H1 (cell line): ENCODE measurements at regions not wholly inside any gene's neighbourhood (a gene's known extent, or its start where the extent isn't known, plus 50 kb on each side); places are given as distances from the start of the nearest gene placed in this dataset.

Experiments
- CTCF ChIA-PET: fragments of 300-600 bp; sonication (Branson Sonifier 250); formaldehyde crosslinking; loops from one replicate; lab custom pipeline; 2021; ENCODE audit not compliant: partially characterized antibody; lab: Charles Lee
- POLR2A ChIA-PET: fragments of 300-600 bp; sonication (Branson Sonifier 250); formaldehyde crosslinking; loops from one replicate; lab custom pipeline; 2021; ENCODE audit warnings: inconsistent platforms; ENCODE audit not compliant: partially characterized antibody; lab: Charles Lee
- DNase-seq, 2 experiments: peaks; one replicate each; pipeline versions ENCODE4 v3.0.0 to v3.0.0-alpha.2; 2010 to 2022; ENCODE audit warnings: low spot score in 2 of 2, low read depth in 1 of 2, mixed read lengths in 1 of 2
- FAIRE-seq: peaks from 2 replicates; lab custom pipeline; 2011; peaks lifted over from hg19 to GRCh38; lab: Jason Lieb, UNC
- H2AFZ ChIP-seq: 2 replicates; pipeline ENCODE4 v1.8.1; 2012; ENCODE audit warnings: low read length, inconsistent platforms
- H2AK5ac ChIP-seq: 2 replicates; pipeline ENCODE4 v1.6.1; 2013; ENCODE audit warnings: low read depth, low read length
- H2BK120ac ChIP-seq: replicated peaks from 2 replicates; pipeline ENCODE3; 2013; ENCODE audit warnings: low read depth, low read length, inconsistent platforms
- H2BK12ac ChIP-seq: 2 replicates; pipeline ENCODE4 v1.6.1; 2013; ENCODE audit warnings: low read depth, low read length
- H2BK15ac ChIP-seq: 2 replicates; pipeline ENCODE4 v1.6.1; 2013; ENCODE audit warnings: low read length
- H2BK20ac ChIP-seq: 2 replicates; pipeline ENCODE4 v1.6.1; 2013; ENCODE audit warnings: low read length
- H2BK5ac ChIP-seq: 2 replicates; pipeline ENCODE4 v1.6.1; 2013; ENCODE audit warnings: low read depth, low read length
- H3K14ac ChIP-seq: 2 replicates; pipeline ENCODE4 v1.6.1; 2013; ENCODE audit warnings: inconsistent platforms; ENCODE audit not compliant: insufficient read length
- H3K18ac ChIP-seq: 2 replicates; pipeline ENCODE4 v1.6.1; 2013; ENCODE audit warnings: low read length; ENCODE audit errors: extremely low read depth
- H3K23ac ChIP-seq: 2 replicates; pipeline ENCODE4 v1.6.1; 2013; ENCODE audit warnings: inconsistent platforms; ENCODE audit not compliant: insufficient read length
- H3K23me2 ChIP-seq: 2 replicates; pipeline ENCODE4 v1.6.1; 2013; ENCODE audit warnings: low read depth, low read length
- H3K27ac ChIP-seq: 2 replicates; pipeline ENCODE4 v1.6.1; 2011; ENCODE audit warnings: low read depth, low read length, inconsistent platforms
- H3K27me3 ChIP-seq, 4 experiments: replicated peaks in 1 of 4; 1 replicate in 1 of 4; 2 replicates in 3 of 4; pipeline versions ENCODE4 v1.6.1 to v1.8.1; 2011 to 2013; ENCODE audit warnings: low read length in 3 of 4, mild to moderate bottlenecking in 3 of 4, inconsistent platforms in 2 of 4, mixed read lengths in 2 of 4, moderate library complexity in 1 of 4; ENCODE audit not compliant: control insufficient read depth in 3 of 4, insufficient read depth in 3 of 4; ENCODE audit errors: extremely low read depth in 1 of 4
- H3K36me3 ChIP-seq, 4 experiments: 2 replicates each; pipeline versions ENCODE4 v1.6.1 to v1.8.1; 2011 to 2013; ENCODE audit warnings: mild to moderate bottlenecking in 4 of 4, low read length in 3 of 4, moderate library complexity in 2 of 4, control low read depth in 1 of 4, inconsistent platforms in 1 of 4; ENCODE audit not compliant: insufficient read depth in 4 of 4, control insufficient read depth in 2 of 4
- H3K4ac ChIP-seq: replicated peaks from 2 replicates; pipeline ENCODE3; 2013; ENCODE audit warnings: low read length, low read depth, mixed read lengths, inconsistent platforms; ENCODE audit not compliant: insufficient read length
- H3K4me1 ChIP-seq, 4 experiments: replicated peaks in 1 of 4; 1 replicate in 1 of 4; 2 replicates in 3 of 4; pipeline versions ENCODE4 v1.6.1 to v1.8.1; 2011 to 2013; ENCODE audit warnings: low read length in 3 of 4, inconsistent platforms in 2 of 4, mixed read lengths in 1 of 4; ENCODE audit not compliant: insufficient read depth in 4 of 4, control insufficient read depth in 3 of 4
- H3K4me2 ChIP-seq, 2 experiments: 2 replicates each; pipeline versions ENCODE4 v1.6.1 to v1.8.1; 2011 to 2013; ENCODE audit warnings: low read depth in 2 of 2, low read length in 2 of 2, control low read depth in 1 of 2, inconsistent platforms in 1 of 2, mild to moderate bottlenecking in 1 of 2; ENCODE audit not compliant: insufficient read depth in 1 of 2
- H3K4me3 ChIP-seq, 4 experiments: fragments of 200-600, 300-600 bp in 1 of 4; sonication (generic), shearing (Covaris generic), sonication (Bioruptor Twin) in 1 of 4; 2 replicates each; pipeline versions ENCODE4 v1.5.1 to v1.8.1; 2011 to 2016; ENCODE audit warnings: low read length in 4 of 4, low read depth in 3 of 4, control low read depth in 2 of 4, inconsistent platforms in 2 of 4, mild to moderate bottlenecking in 2 of 4, mixed read lengths in 1 of 4, moderate library complexity in 1 of 4; ENCODE audit not compliant: insufficient read depth in 2 of 4; ENCODE audit errors: extremely low read depth in 1 of 4
- H3K56ac ChIP-seq: replicated peaks from 2 replicates; pipeline ENCODE3; 2013; ENCODE audit warnings: low read depth, mild to moderate bottlenecking, mixed read lengths, low read length, inconsistent platforms; ENCODE audit not compliant: insufficient read length
- H3K79me1 ChIP-seq: 2 replicates; pipeline ENCODE4 v1.6.1; 2013; ENCODE audit warnings: low read depth, low read length, control low read depth
- H3K79me2 ChIP-seq, 2 experiments: 2 replicates each; pipeline versions ENCODE4 v1.6.1 to v1.8.1; 2012 to 2013; ENCODE audit warnings: low read length in 2 of 2, mild to moderate bottlenecking in 2 of 2, inconsistent platforms in 1 of 2; ENCODE audit not compliant: insufficient read depth in 2 of 2, control insufficient read depth in 1 of 2
- H3K9ac ChIP-seq, 4 experiments: replicated peaks in 1 of 4; 1 replicate in 1 of 4; 2 replicates in 3 of 4; pipeline versions ENCODE4 v1.6.1 to v1.8.1; 2011 to 2013; ENCODE audit warnings: low read depth in 3 of 4, low read length in 3 of 4, control low read depth in 2 of 4, mild to moderate bottlenecking in 2 of 4, moderate library complexity in 2 of 4, inconsistent platforms in 1 of 4; ENCODE audit errors: extremely low read depth in 1 of 4
- H3K9me3 ChIP-seq, 2 experiments: 2 replicates each; pipeline versions ENCODE4 v1.6.1 to v1.8.1; 2012 to 2013; ENCODE audit warnings: mild to moderate bottlenecking in 2 of 2, moderate library complexity in 2 of 2, control low read depth in 1 of 2, inconsistent platforms in 1 of 2, low read depth in 1 of 2, low read length in 1 of 2, mixed read lengths in 1 of 2; ENCODE audit not compliant: insufficient read depth in 2 of 2
- H4K20me1 ChIP-seq, 2 experiments: replicated peaks in 1 of 2; 2 replicates each; pipeline versions ENCODE3 to v1.8.1; 2011 to 2013; ENCODE audit warnings: inconsistent platforms in 2 of 2, low read length in 2 of 2, mild to moderate bottlenecking in 1 of 2; ENCODE audit not compliant: insufficient read depth in 2 of 2, control insufficient read depth in 1 of 2
- H4K5ac ChIP-seq: 2 replicates; pipeline ENCODE4 v1.6.1; 2013; ENCODE audit warnings: low read length, low read depth, mixed read lengths, inconsistent platforms; ENCODE audit not compliant: insufficient read length
- H4K8ac ChIP-seq: 2 replicates; pipeline ENCODE4 v1.8.0; 2013; ENCODE audit warnings: mild to moderate bottlenecking, moderate library complexity, low read length, inconsistent platforms; ENCODE audit not compliant: insufficient read depth; ENCODE audit errors: extremely low read depth
- H4K91ac ChIP-seq: replicated peaks from 2 replicates; pipeline ENCODE3; 2013; ENCODE audit warnings: low read length, mixed read lengths, inconsistent platforms; ENCODE audit not compliant: insufficient read length
- CBX8 ChIP-seq: fragments of 300-800, 300-1000 bp; sonication (generic); IDR thresholded peaks from 2 replicates; pipeline ENCODE4 v1.7.1; 2016; ENCODE audit warnings: low read depth, low read length, borderline replicate concordance
- GTF2F1 ChIP-seq: IDR thresholded peaks from 2 replicates; pipeline ENCODE4 v1.6.1; 2012; ENCODE audit warnings: low read depth, low read length, improper control_type of control experiment, borderline replicate concordance
- MAFK ChIP-seq: IDR thresholded peaks from 2 replicates; pipeline ENCODE4 v1.6.1; 2012; ENCODE audit warnings: low read depth, mild to moderate bottlenecking, improper control_type of control experiment, low read length
- NANOG ChIP-seq: IDR thresholded peaks from 2 replicates; pipeline ENCODE4 v1.6.1; 2011; ENCODE audit warnings: low read length, low read depth, mild to moderate bottlenecking, inconsistent platforms; ENCODE audit not compliant: insufficient read depth, poor library complexity, severe bottlenecking
- POU5F1 ChIP-seq: IDR thresholded peaks from 2 replicates; pipeline ENCODE4 v1.6.1; 2011; ENCODE audit warnings: low read depth, mild to moderate bottlenecking, low read length, moderate library complexity
- RXRA ChIP-seq: IDR thresholded peaks from 2 replicates; pipeline ENCODE4 v1.6.1; 2011; ENCODE audit warnings: low read depth, mild to moderate bottlenecking, low read length, moderate library complexity; ENCODE audit not compliant: insufficient read depth
- SIN3A ChIP-seq, 2 experiments: IDR thresholded peaks in 1 of 2; conservative IDR thresholded peaks in 1 of 2; 2 replicates each; pipeline ENCODE4 v1.6.1; 2011 to 2012; ENCODE audit warnings: low read length in 2 of 2, improper control_type of control experiment in 1 of 2, low read depth in 1 of 2, mild to moderate bottlenecking in 1 of 2
- SIRT6 ChIP-seq: IDR thresholded peaks from one replicate; pipeline ENCODE4 v1.7.1; 2012; ENCODE audit warnings: low read length, inconsistent platforms
- TAF1 ChIP-seq: IDR thresholded peaks from 2 replicates; pipeline ENCODE4 v1.6.1; 2011; ENCODE audit warnings: mild to moderate bottlenecking, low read depth, low read length
- TAF7 ChIP-seq: optimal IDR thresholded peaks from 2 replicates; pipeline ENCODE3; 2011; ENCODE audit warnings: low read depth, mild to moderate bottlenecking, inconsistent platforms, low read length, moderate library complexity, borderline replicate concordance
- TBP ChIP-seq: IDR thresholded peaks from 2 replicates; pipeline ENCODE4 v1.6.1; 2011; ENCODE audit warnings: low read depth, low read length, improper control_type of control experiment
- YY1 ChIP-seq: IDR thresholded peaks from 2 replicates; pipeline ENCODE4 v1.6.1; 2011; ENCODE audit warnings: low read depth, mild to moderate bottlenecking, low read length
- ZNF274 ChIP-seq: IDR thresholded peaks from 2 replicates; pipeline ENCODE4 v1.7.0; 2012; ENCODE audit warnings: low read length, borderline replicate concordance; ENCODE audit errors: extremely low read depth
- WGBS, 2 experiments: shearing (Covaris generic) in 1 of 2; methylation state at CpG; one replicate each; pipeline versions ENCODE4 v1.1.6 to v1.1.7; 2013 to 2015; ENCODE audit warnings: low lambda C conversion rate in 2 of 2, mixed read lengths in 2 of 2, inconsistent platforms in 1 of 2, low coverage in 1 of 2, missing lambda C conversion rate in 1 of 2; ENCODE audit not compliant: insufficient replicate concordance in 2 of 2, insufficient coverage in 1 of 2, insufficient read length in 1 of 2; ENCODE audit errors: extremely low coverage in 1 of 2, missing lambda C conversion rate in 1 of 2; 5-methylcytosine and 5-hydroxymethylcytosine counted together
- TF ChIP-seq, protein P1 (sequence below): IDR thresholded peaks from 2 replicates; pipeline ENCODE4 v1.6.1; 2012; ENCODE audit warnings: inconsistent platforms

DNA sequence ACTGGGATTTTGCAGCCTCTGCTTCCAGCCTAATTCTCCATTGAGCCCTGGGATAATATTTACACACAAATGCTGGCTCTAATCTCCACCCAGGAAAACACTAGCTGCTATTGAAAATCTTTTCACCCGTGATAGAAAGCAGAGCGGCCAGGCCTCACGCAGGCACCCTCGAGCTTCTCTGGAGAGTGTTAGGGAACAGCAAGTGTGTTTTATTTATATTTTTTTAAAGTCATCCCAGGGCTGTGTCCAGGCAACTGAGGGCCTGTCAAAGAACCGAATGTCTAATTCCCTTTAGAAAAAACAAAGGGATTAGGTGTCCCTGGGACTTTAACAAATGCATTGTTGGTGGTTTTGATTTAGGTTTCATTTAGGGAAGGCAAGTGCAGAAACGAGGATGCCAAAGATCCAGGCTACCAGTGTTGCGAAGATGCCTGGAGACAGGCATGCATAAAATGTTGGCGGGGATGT, 51.2 kb upstream of the SPRY4 start:
- H2AFZ ChIP-seq, result no peak overlapping the region
- H3K27me3 ChIP-seq, result no peaks in the 10 kb centered on the region
- H2BK12ac ChIP-seq, result no peak overlapping the region
- H2AK5ac ChIP-seq, result no peak overlapping the region; the same call in 1 of the 2 replicates
- no peaks in the 10 kb centered on the region for H3K9me3 ChIP-seq
- DNase-seq (no peak), FAIRE-seq (no peak)
- H3K56ac ChIP-seq, result no peak overlapping the region
- no peaks in the 10 kb centered on the region for H3K79me1 ChIP-seq
- H4K91ac ChIP-seq, result no peak overlapping the region
- H3K14ac ChIP-seq, result no peak overlapping the region
- no peaks in the 10 kb centered on the region for H3K79me2 ChIP-seq
- WGBS, 2 experiments, result 81% methylated on average over 8 of the region's 8 CpGs; no CpG with 5 or more reads in 1 of the 2 experiments
- no peak overlapping the region for H3K27ac ChIP-seq
- ChIA-PET CTCF (no interaction called here), POLR2A (no interaction called here)
- H3K4me1 ChIP-seq, result peaks cover 0 to 3% (median under 1%) of the 10 kb centered on the region in 4 experiments; a peak in 3 of 7 replicates
- no peak overlapping the region for H3K9ac ChIP-seq
- H3K18ac ChIP-seq, result no peak overlapping the region
- H3K36me3 ChIP-seq, result no peaks in the 10 kb centered on the region
- H4K5ac ChIP-seq, result no peak overlapping the region
- H4K8ac ChIP-seq, result no peak overlapping the region
- H3K4me3 ChIP-seq, result no peak overlapping the region
- no peaks in the 10 kb centered on the region for H3K23me2 ChIP-seq
- H2BK5ac ChIP-seq, result no peak overlapping the region
- H2BK20ac ChIP-seq, result no peak overlapping the region
- peak overlapping the region; percentile 16; the same call in 1 of the 2 replicates for H2BK15ac ChIP-seq
- H4K20me1 ChIP-seq, result no peaks in the 10 kb centered on the region
- H3K23ac ChIP-seq, result no peak overlapping the region
- H2BK120ac ChIP-seq, result no peak overlapping the region
- H3K4ac ChIP-seq, result no peak overlapping the region
- no peak overlapping the region for H3K4me2 ChIP-seq
- TF ChIP-seq CBX8, result no peak
- no peak for TF ChIP-seq TAF7
- no peak for TF ChIP-seq GTF2F1
- TF ChIP-seq SIN3A (conservative IDR thresholded peaks at IDR 0.05 in 1 of 2, IDR thresholded peaks at IDR 0.05 in 1 of 2; ENCODE audit: low read depth in 1 of 2, low read length in 2 of 2), result no peak
- TF ChIP-seq, protein P1, sequence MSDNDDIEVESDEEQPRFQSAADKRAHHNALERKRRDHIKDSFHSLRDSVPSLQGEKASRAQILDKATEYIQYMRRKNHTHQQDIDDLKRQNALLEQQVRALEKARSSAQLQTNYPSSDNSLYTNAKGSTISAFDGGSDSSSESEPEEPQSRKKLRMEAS, result no peak
- TF ChIP-seq RXRA, result no peak
- TF ChIP-seq TAF1, result no peak
- no peak for TF ChIP-seq MAFK
- TF ChIP-seq POU5F1, result no peak
- TF ChIP-seq NANOG, result no peak
- no peak for TF ChIP-seq YY1
- TF ChIP-seq TBP, result no peak
- TF ChIP-seq SIRT6, result no peak
- no peak for TF ChIP-seq ZNF274
